ENCODE measurements at regions not wholly inside any gene's neighbourhood (a gene's known extent, or its start where the extent isn't known, plus 50 kb on each side); places are given as distances from the start of the nearest gene placed in this dataset.

GRCh38 chr10:121082984-121083383, 231.8 kb downstream of the WDR11 start:
- Histone ChIP-seq H3K9me3 (no peaks in the 10 kb centered on the region), H3K27me3 (no peaks in the 10 kb centered on the region), H3K4me3 (no peak overlapping the region), H3K36me3 (no peaks in the 10 kb centered on the region), H3K4me1 (peaks cover 0 to 19% (median 5%) of the 10 kb centered on the region in 3 donors), H3K27ac (no peak overlapping the region)
- WGBS, 2 donors (ENCODE audit: low coverage in 1 of 2), result 62 to 89% methylated on average over 3 of the region's 3 CpGs
- TF ChIP-seq EP300 (IDR thresholded peaks at IDR 0.05) (no peak), POLR2AphosphoS5 (IDR thresholded peaks at IDR 0.05) (no peak), POLR2A (IDR thresholded peaks at IDR 0.05) (no peak), CTCF (IDR thresholded peaks at IDR 0.05) (no peak)
- no peak for ATAC-seq

GRCh38 chr10:121084016-121084674, 233.0 kb downstream of the WDR11 start:
- H3K4me1 ChIP-seq, result peaks cover 0 to 7% (median 0%) of the 10 kb centered on the region in 3 donors
- H3K4me3 ChIP-seq, result no peak overlapping the region
- TF ChIP-seq CTCF (IDR thresholded peaks at IDR 0.05) (no peak), POLR2AphosphoS5 (IDR thresholded peaks at IDR 0.05) (no peak), EP300 (IDR thresholded peaks at IDR 0.05) (no peak), POLR2A (IDR thresholded peaks at IDR 0.05) (no peak)
- no peak for ATAC-seq
- no peaks in the 10 kb centered on the region for H3K36me3 ChIP-seq
- H3K27me3 ChIP-seq, result no peaks in the 10 kb centered on the region
- H3K9me3 ChIP-seq, result no peaks in the 10 kb centered on the region
- 62 to 76% methylated on average over 4 to 8 of the region's 8 CpGs for WGBS, 2 donors (ENCODE audit: low coverage in 1 of 2)
- H3K27ac ChIP-seq, result no peak overlapping the region

GRCh38 chr10:121084675-121085070, 233.5 kb downstream of the WDR11 start:
- Histone ChIP-seq H3K27ac (no peak overlapping the region), H3K36me3 (no peaks in the 10 kb centered on the region), H3K4me1 (peaks cover 0 to 5% (median 0%) of the 10 kb centered on the region in 3 donors), H3K4me3 (no peak overlapping the region), H3K27me3 (no peaks in the 10 kb centered on the region), H3K9me3 (no peaks in the 10 kb centered on the region)
- no peak for ATAC-seq
- 58% methylated on average over 3 of the region's 7 CpGs; no CpG with 5 or more reads in 1 of the 2 donors for WGBS, 2 donors (ENCODE audit: low coverage in 1 of 2)
- TF ChIP-seq CTCF (IDR thresholded peaks at IDR 0.05) (no peak), POLR2A (IDR thresholded peaks at IDR 0.05) (no peak), POLR2AphosphoS5 (IDR thresholded peaks at IDR 0.05) (no peak), EP300 (IDR thresholded peaks at IDR 0.05) (no peak)

GRCh38 chr10:121085367-121085766, 234.2 kb downstream of the WDR11 start:
- H3K4me1 ChIP-seq, result peaks cover 0 to 3% (median 0%) of the 10 kb centered on the region in 3 donors
- 55 to 67% methylated on average over 3 to 4 of the region's 6 CpGs for WGBS, 2 donors (ENCODE audit: low coverage in 1 of 2)
- no peak overlapping the region for H3K27ac ChIP-seq
- H3K9me3 ChIP-seq, result no peaks in the 10 kb centered on the region
- no peaks in the 10 kb centered on the region for H3K27me3 ChIP-seq
- H3K36me3 ChIP-seq, result no peaks in the 10 kb centered on the region
- no peak for ATAC-seq
- TF ChIP-seq POLR2AphosphoS5 (IDR thresholded peaks at IDR 0.05), result no peak
- TF ChIP-seq CTCF (IDR thresholded peaks at IDR 0.05), result no peak
- TF ChIP-seq POLR2A (IDR thresholded peaks at IDR 0.05), result no peak
- TF ChIP-seq EP300 (IDR thresholded peaks at IDR 0.05), result no peak
- H3K4me3 ChIP-seq, result no peak overlapping the region

GRCh38 chr10:121087129-121087528, 236.0 kb downstream of the WDR11 start:
- Histone ChIP-seq H3K36me3 (no peaks in the 10 kb centered on the region), H3K4me3 (no peak overlapping the region), H3K27ac (no peak overlapping the region), H3K4me1 (no peaks in the 10 kb centered on the region), H3K9me3 (no peaks in the 10 kb centered on the region), H3K27me3 (no peaks in the 10 kb centered on the region)
- TF ChIP-seq POLR2AphosphoS5 (IDR thresholded peaks at IDR 0.05) (no peak), EP300 (IDR thresholded peaks at IDR 0.05) (no peak), POLR2A (IDR thresholded peaks at IDR 0.05) (no peak), CTCF (IDR thresholded peaks at IDR 0.05) (no peak)
- WGBS, 2 donors (ENCODE audit: low coverage in 1 of 2), result 62 to 78% methylated on average over 8 of the region's 9 CpGs
- no peak for ATAC-seq

All from gastroesophageal sphincter (tissue), 4 donors.